Prostate gland (tissue), 2 donors: ENCODE measurements at regions not wholly inside any gene's neighbourhood (a gene's known extent, or its start where the extent isn't known, plus 50 kb on each side); places are given as distances from the start of the nearest gene placed in this dataset.

ENCODE experiments used
- DNase-seq: peaks from one replicate; pipeline ENCODE4 v3.0.0-alpha.2; 2019; ENCODE audit warnings: low spot score
- H3K27ac ChIP-seq, 2 donors: fragments of 200-600 bp; sonication (generic); 2 replicates each; pipeline ENCODE4 v1.5.1; 2017 to 2019
- H3K27me3 ChIP-seq: fragments of 200-600 bp; sonication (generic); replicated peaks from 2 replicates; pipeline ENCODE4 v1.5.1; 2019; ENCODE audit not compliant: insufficient read depth
- H3K36me3 ChIP-seq, 2 donors: fragments of 200-600 bp; sonication (generic); 1 replicate in 1 of 2; 2 replicates in 1 of 2; pipeline versions ENCODE4 v1.5.1 to v1.8.1; 2017 to 2019
- H3K4me1 ChIP-seq: fragments of 200-600 bp; sonication (generic); replicated peaks from 2 replicates; pipeline ENCODE4 v1.5.1; 2019
- H3K4me3 ChIP-seq, 2 donors: fragments of 200-600 bp; sonication (generic); 2 replicates each; pipeline ENCODE4 v1.5.1; 2017 to 2019
- H3K9me3 ChIP-seq: fragments of 200-600 bp; sonication (generic); 2 replicates; pipeline ENCODE4 v1.5.1; 2017
- CTCF ChIP-seq, 4 experiments: fragments of 200-600 bp in 2 of 4; fragments of 450-650 bp in 2 of 4; sonication (generic) in 2 of 4; IDR thresholded peaks; 1 replicate in 3 of 4; 2 replicates in 1 of 4; pipeline ENCODE4 v1.5.1; 2016 to 2019; ENCODE audit warnings: antibody characterized with exemption in 4 of 4, mild to moderate bottlenecking in 2 of 4, moderate library complexity in 2 of 4
- POLR2A ChIP-seq: fragments of 450-650 bp; IDR thresholded peaks from one replicate; pipeline ENCODE4 v1.6.1; 2016; ENCODE audit warnings: antibody characterized with exemption, mild to moderate bottlenecking
- POLR2AphosphoS5 ChIP-seq: sonication (generic); formaldehyde crosslinking; IDR thresholded peaks from one replicate; pipeline ENCODE4 v1.6.1; 2017; ENCODE audit warnings: antibody characterized with exemption
- WGBS: methylation state at CpG from one replicate; pipeline ENCODE4 v1.1.5; 2018; 5-methylcytosine and 5-hydroxymethylcytosine counted together
- intact Hi-C: fragments of 100-400 bp; cut with DNase I; formaldehyde crosslinking; loops from one replicate; pipeline ENCODE4 v1.14.2; 2022

DNA sequence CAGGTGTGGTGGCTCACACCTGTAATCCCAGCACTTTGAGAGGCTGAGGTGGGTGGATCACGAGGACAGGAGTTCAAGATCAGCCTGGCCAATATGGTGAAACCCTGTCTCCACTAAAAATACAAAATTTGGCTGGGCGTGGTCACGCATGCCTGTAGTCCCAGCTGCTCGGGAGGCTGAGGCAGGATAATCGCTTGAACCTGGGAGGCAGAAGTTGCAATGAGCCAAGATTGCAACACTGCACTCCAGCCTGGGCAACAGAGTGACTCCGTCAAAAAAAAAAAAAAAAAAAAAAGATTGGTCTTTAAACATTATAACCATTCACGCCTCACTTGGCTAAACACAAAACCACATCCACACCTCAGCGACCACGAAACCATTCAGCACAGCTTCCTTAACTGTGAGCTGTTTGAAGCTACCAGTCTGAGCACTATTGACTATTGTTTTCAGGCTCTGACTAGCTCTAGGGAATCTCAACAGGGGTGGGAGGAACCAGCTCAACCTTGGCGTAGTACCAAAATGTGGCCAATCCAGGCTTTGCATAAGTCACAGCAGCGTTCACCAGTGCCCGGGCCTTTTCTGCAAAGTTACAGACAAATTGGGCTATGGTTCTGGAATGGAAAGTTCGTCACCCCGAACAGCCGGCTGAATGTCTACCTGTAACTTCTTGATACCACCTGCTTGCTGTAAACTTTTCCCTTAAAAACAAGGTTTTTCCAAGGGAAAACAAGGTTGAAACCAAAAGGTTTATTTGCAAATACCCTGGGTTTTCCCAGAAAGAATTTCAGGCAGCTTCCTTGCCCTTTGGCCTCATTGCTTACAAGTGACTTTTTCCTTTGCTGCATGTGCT, 73.6 kb upstream of the DHX15 start:
- no peak overlapping the region for H3K27ac ChIP-seq
- H3K27me3 ChIP-seq, result no peaks in the 10 kb centered on the region
- no peaks in the 10 kb centered on the region for H3K4me1 ChIP-seq
- H3K4me3 ChIP-seq, result no peak overlapping the region
- no peaks in the 10 kb centered on the region for H3K9me3 ChIP-seq
- H3K36me3 ChIP-seq, result no peaks in the 10 kb centered on the region
- no peak for TF ChIP-seq POLR2AphosphoS5
- no peak for TF ChIP-seq POLR2A
- TF ChIP-seq CTCF (IDR thresholded peaks at IDR 0.05), result no peak
- intact Hi-C loops, result no loop called here
- WGBS, result 67% methylated on average over 15 of the region's 15 CpGs
- no peak for DNase-seq

DNA sequence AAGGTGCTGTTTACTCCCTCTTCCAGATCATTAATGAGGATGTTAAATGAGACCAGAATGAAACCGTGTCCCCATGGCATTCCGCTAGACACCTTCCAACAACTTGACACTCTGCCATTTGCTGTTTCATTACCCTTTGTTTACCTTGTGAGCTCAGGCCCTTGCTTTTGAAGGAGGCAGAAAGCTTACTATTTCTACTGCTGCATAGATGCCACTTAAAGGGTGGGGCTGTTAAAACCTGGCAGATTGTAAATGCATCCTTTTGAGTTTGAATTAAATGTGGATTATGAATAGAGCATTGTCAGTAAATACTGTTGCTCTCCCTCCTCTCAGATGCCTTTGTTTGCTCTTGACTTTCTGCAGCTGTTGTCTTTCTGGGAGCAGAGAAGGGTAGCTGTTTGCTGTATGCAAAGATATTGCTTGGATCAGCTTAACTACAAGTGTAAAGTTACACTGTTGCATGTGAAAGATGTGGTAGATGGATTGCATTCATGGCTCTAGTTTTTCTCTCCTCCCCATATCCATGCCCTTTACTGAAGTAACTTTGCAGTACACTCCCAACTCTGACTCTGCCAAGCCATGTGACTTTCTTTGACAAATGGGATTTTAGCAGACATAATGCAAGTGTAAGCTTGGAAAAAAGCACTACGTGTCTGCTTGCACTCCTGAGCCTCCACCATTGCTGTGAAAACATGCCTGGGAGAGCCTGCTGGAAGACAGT, 75.0 kb upstream of the DHX15 start:
- Histone ChIP-seq H3K27ac (no peak overlapping the region), H3K9me3 (no peaks in the 10 kb centered on the region), H3K36me3 (no peaks in the 10 kb centered on the region), H3K4me3 (no peak overlapping the region), H3K4me1 (no peaks in the 10 kb centered on the region), H3K27me3 (no peaks in the 10 kb centered on the region)
- intact Hi-C loops, result no loop called here
- no peak for DNase-seq
- TF ChIP-seq POLR2AphosphoS5 (no peak), CTCF (IDR thresholded peaks at IDR 0.05) (no peak), POLR2A (no peak)
- 33% methylated on average over 3 of the region's 3 CpGs for WGBS

GRCh38 chr4:24662056-24662455, 77.7 kb upstream of the DHX15 start:
- Histone ChIP-seq H3K4me3 (no peak overlapping the region), H3K9me3 (no peaks in the 10 kb centered on the region)
- intact Hi-C loops, result no loop called here

DNA sequence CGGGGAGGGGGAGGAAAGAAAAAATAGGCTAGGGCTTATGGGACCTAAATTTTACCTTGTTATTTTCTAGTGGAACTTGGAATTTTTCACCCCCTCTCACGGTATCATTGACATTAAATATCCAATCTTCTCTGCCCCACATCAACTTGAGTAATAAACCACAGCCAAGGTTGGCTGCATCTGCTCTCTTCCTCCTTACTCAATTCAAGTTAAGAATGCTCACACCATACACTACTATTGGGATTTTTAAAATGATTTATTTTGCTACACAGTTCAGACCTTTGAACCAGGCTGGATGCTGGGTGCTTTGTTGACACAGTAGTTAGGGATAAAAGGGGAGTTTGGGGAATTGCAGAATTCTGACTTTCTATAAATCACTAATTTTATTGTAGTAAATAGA, 78.2 kb upstream of the DHX15 start:
- intact Hi-C loops, result no loop called here

More at GRCh38 chr4:24662056-24662455, 77.7 kb upstream of the DHX15 start:
- no peak overlapping the region for H3K27ac ChIP-seq
- DNase-seq, result no peak
- H3K4me1 ChIP-seq, result no peaks in the 10 kb centered on the region
- no peaks in the 10 kb centered on the region for H3K27me3 ChIP-seq
- H3K36me3 ChIP-seq, result no peaks in the 10 kb centered on the region
- 85% methylated on average over 5 of the region's 6 CpGs for WGBS
- TF ChIP-seq POLR2A (no peak), POLR2AphosphoS5 (no peak), CTCF (IDR thresholded peaks at IDR 0.05) (no peak)

More for the DNA sequence above, 78.2 kb upstream of the DHX15 start:
- Histone ChIP-seq H3K4me3 (no peak overlapping the region), H3K36me3 (no peaks in the 10 kb centered on the region), H3K4me1 (no peaks in the 10 kb centered on the region), H3K27me3 (no peaks in the 10 kb centered on the region), H3K9me3 (no peaks in the 10 kb centered on the region), H3K27ac (no peak overlapping the region)
- 74% methylated on average over 2 of the region's 2 CpGs for WGBS
- no peak for DNase-seq
- TF ChIP-seq CTCF (IDR thresholded peaks at IDR 0.05) (no peak), POLR2A (no peak), POLR2AphosphoS5 (no peak)
